ENCODE measurements at regions not wholly inside any gene's neighbourhood (a gene's known extent, or its start where the extent isn't known, plus 50 kb on each side); places are given as distances from the start of the nearest gene placed in this dataset.
A peak's percentile ranks its signal among the peaks of the same experiment; 100 is the strongest.

DNA sequence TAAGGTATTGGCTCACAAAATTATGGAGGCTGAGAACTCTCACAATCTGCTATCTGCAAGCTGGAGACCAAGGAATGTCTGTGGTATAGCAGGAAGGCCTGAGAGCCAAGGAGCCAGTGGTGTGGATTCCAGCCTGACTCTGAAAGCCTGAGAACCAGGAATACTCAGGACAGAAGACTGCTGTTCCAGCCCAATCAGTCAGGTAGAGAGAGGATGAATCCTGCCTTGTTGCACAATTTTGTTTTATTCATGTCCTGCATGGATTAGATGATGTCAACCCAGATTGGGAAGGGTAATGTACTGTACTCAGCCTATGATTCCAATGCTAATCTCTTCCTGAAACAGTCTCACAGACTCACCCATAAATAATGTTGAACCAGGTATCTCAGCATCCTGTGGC, 312.4 kb upstream of the KCNMB2 start:
- no peaks in the 10 kb centered on the region for H3K27me3 ChIP-seq
- no peak for DNase-seq
- no peaks in the 10 kb centered on the region for H3K36me3 ChIP-seq
- no peaks in the 10 kb centered on the region for H3K4me1 ChIP-seq
- no peak overlapping the region for H3K4me3 ChIP-seq
- H3K27ac ChIP-seq = no peak overlapping the region
- 0 out of 2 replicates have a peak, but pooled peaks cover 4% of the 10 kb centered on the region for H3K9me3 ChIP-seq (replicated peaks)

DNA sequence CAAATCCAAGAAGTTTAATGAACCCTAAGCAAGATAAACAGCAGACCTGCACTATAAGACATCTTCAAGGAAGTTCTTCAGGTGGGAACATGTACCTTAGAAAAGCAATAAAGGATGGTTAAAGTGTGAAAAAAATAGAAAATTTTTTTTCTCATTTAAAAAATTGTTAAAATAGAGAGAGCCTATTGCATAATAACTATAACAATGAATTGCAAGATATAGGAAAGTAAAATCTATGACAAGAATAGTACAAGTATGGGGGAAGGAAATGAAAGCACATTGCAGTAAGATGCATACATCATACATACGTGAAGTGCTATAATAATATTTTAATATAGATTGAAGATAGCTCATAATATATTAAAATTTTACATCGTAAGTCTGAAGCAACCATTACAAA, 310.1 kb upstream of the KCNMB2 start:
- Histone ChIP-seq H3K27me3 (no peaks in the 10 kb centered on the region), H3K4me3 (no peak overlapping the region), H3K27ac (no peak overlapping the region), H3K9me3 (replicated peaks) (no peaks in the 10 kb centered on the region), H3K4me1 (no peaks in the 10 kb centered on the region), H3K36me3 (no peaks in the 10 kb centered on the region)
- no peak for DNase-seq

- H3K27me3 ChIP-seq = no peaks in the 10 kb centered on the region
- no peak overlapping the region for H3K4me3 ChIP-seq
- no peak for DNase-seq
- no peak overlapping the region for H3K27ac ChIP-seq
- H3K4me1 ChIP-seq = 0 out of 2 replicates have a peak, but pooled peaks cover 3% of the 10 kb centered on the region
- H3K36me3 ChIP-seq = no peaks in the 10 kb centered on the region
- no peaks in the 10 kb centered on the region for H3K9me3 ChIP-seq (replicated peaks)
These were observed 304.6 kb upstream of the KCNMB2 start for GRCh38 chr3:178231645-178232044.

DNA sequence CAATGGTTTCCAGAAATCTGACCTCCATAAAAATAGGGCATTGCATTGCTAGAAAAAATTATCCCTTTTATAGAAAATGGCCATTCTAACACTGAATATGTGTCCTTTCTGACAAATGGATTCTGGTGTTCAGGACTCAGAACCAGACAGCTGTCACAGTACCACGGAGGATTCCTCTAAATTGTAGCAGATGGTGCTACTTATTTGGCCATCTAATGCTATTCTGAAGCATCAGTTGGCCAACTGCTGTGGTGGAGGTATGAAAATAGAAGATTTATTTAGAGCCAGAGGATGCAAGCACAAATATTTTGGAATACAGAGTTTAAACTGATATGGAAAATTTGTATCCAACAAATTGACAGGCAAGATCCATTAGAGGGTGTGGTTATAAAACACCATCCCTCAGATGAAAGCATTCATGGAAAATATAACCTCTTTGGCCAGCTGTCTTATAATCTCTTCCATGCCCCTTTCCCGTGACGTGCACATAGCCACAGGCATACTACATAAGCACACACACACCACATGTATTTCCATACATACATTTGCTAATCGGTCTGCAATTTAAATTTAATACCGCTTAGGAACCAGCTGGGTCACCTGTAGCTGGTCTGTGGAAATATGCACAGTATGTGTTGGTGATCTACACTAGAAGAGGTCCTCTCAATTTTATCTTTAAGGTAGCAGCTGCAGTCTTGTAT, 302.7 kb upstream of the KCNMB2 start:
- H3K4me3 ChIP-seq = no peak overlapping the region
- H3K4me1 ChIP-seq = 0 out of 2 replicates have a peak, but pooled peaks cover 3% of the 10 kb centered on the region
- H3K27me3 ChIP-seq = no peaks in the 10 kb centered on the region
- DNase-seq = peak; percentile 12 to 27
- no peaks in the 10 kb centered on the region for H3K9me3 ChIP-seq (replicated peaks)
- H3K27ac ChIP-seq = peak overlapping the region; percentile 29; the same call in 1 of the 2 replicates
- H3K36me3 ChIP-seq = no peaks in the 10 kb centered on the region

- H3K4me1 ChIP-seq = 0 out of 2 replicates have a peak, but pooled peaks cover 3% of the 10 kb centered on the region
- 0 out of 2 replicates have a peak, but pooled peaks cover 6% of the 10 kb centered on the region for H3K9me3 ChIP-seq (replicated peaks)
- no peak for DNase-seq
- H3K27me3 ChIP-seq = no peaks in the 10 kb centered on the region
- H3K36me3 ChIP-seq = no peaks in the 10 kb centered on the region
- H3K4me3 ChIP-seq = no peak overlapping the region
- no peak overlapping the region for H3K27ac ChIP-seq
These were observed 299.5 kb upstream of the KCNMB2 start for GRCh38 chr3:178236555-178237277.

- no peaks in the 10 kb centered on the region for H3K36me3 ChIP-seq
- DNase-seq = no peak
- H3K27ac ChIP-seq = no peak overlapping the region
These were observed 298.1 kb upstream of the KCNMB2 start for GRCh38 chr3:178238179-178238578.

GRCh38 chr3:178244733-178245709, 291.2 kb upstream of the KCNMB2 start:
- Histone ChIP-seq H3K27ac (no peak overlapping the region), H3K27me3 (no peaks in the 10 kb centered on the region), H3K9me3 (replicated peaks) (peaks cover 5% of the 10 kb centered on the region; the same call in 1 of the 2 replicates), H3K36me3 (no peaks in the 10 kb centered on the region), H3K4me3 (no peak overlapping the region), H3K4me1 (0 out of 2 replicates have a peak, but pooled peaks cover 7% of the 10 kb centered on the region)
- DNase-seq = peak in 1 of 2 experiments; percentile 14

More at GRCh38 chr3:178238179-178238578, 298.1 kb upstream of the KCNMB2 start:
- H3K27me3 ChIP-seq = no peaks in the 10 kb centered on the region
- H3K4me1 ChIP-seq = 0 out of 2 replicates have a peak, but pooled peaks cover 3% of the 10 kb centered on the region
- 0 out of 2 replicates have a peak, but pooled peaks cover 6% of the 10 kb centered on the region for H3K9me3 ChIP-seq (replicated peaks)
- no peak overlapping the region for H3K4me3 ChIP-seq

- Histone ChIP-seq H3K4me3 (no peak overlapping the region), H3K27ac (no peak overlapping the region), H3K36me3 (no peaks in the 10 kb centered on the region), H3K9me3 (replicated peaks) (peaks cover 5% of the 10 kb centered on the region; the same call in 1 of the 2 replicates), H3K4me1 (0 out of 2 replicates have a peak, but pooled peaks cover 7% of the 10 kb centered on the region), H3K27me3 (no peaks in the 10 kb centered on the region)
- DNase-seq = no peak
These were observed 290.2 kb upstream of the KCNMB2 start for GRCh38 chr3:178246004-178246403.

DNA sequence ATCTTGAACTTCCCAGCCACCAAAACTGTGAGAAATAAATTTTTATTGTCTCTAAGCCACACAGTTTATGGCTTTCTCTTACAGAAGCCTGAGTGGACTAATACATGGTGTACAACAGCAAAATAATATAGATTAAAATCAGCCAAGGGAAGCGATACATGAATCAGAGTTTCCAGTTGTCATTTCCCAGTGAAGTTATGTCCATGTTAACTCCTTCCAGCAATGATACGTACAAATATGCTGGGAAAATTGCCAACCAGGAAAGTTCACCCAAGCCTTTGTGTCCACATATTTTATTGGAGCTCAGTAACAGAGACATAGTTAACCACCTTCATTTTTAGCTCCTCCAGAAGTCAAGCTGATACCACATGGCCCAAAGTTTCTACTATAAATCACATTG, 280.9 kb upstream of the KCNMB2 start:
- Histone ChIP-seq H3K36me3 (no peaks in the 10 kb centered on the region), H3K27ac (no peak overlapping the region), H3K4me1 (no peaks in the 10 kb centered on the region; the same call in 1 of the 2 replicates), H3K9me3 (replicated peaks) (0 out of 2 replicates have a peak, but pooled peaks cover 4% of the 10 kb centered on the region), H3K27me3 (no peaks in the 10 kb centered on the region), H3K4me3 (no peak overlapping the region)
- DNase-seq = no peak

- Histone ChIP-seq H3K27me3 (no peaks in the 10 kb centered on the region), H3K27ac (no peak overlapping the region), H3K4me1 (no peaks in the 10 kb centered on the region; the same call in 1 of the 2 replicates), H3K4me3 (no peak overlapping the region), H3K9me3 (replicated peaks) (no peaks in the 10 kb centered on the region), H3K36me3 (no peaks in the 10 kb centered on the region)
- no peak for DNase-seq
These were observed 278.7 kb upstream of the KCNMB2 start for GRCh38 chr3:178257491-178257890.

DNA sequence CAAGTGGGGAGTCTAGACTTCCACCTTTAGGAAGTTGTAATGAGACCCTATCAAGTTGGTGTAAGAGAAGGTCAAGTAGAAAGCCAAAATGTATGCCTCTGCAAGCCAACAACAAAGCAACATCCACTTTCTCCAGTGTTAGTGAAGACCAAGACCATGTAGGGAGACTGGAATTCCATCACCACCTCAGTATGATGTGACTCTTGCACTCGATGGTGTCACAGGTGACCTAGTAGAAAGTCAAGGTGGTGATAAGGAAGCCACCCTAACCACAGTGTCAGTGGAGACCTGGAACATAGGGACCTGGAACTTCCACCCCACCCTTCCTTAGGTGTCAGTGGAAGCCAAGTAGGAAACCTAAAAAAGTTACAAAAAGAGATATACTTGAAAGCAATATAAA, 278.1 kb upstream of the KCNMB2 start:
- H3K36me3 ChIP-seq = no peaks in the 10 kb centered on the region
- no peak overlapping the region for H3K4me3 ChIP-seq
- no peaks in the 10 kb centered on the region for H3K27me3 ChIP-seq
- H3K9me3 ChIP-seq (replicated peaks) = no peaks in the 10 kb centered on the region
- no peak for DNase-seq
- no peak overlapping the region for H3K27ac ChIP-seq
- H3K4me1 ChIP-seq = no peaks in the 10 kb centered on the region; the same call in 1 of the 2 replicates

GRCh38 chr3:178259703-178260102, 276.5 kb upstream of the KCNMB2 start:
- H3K4me1 ChIP-seq = no peaks in the 10 kb centered on the region; the same call in 1 of the 2 replicates
- no peaks in the 10 kb centered on the region for H3K36me3 ChIP-seq
- no peak for DNase-seq

DNA sequence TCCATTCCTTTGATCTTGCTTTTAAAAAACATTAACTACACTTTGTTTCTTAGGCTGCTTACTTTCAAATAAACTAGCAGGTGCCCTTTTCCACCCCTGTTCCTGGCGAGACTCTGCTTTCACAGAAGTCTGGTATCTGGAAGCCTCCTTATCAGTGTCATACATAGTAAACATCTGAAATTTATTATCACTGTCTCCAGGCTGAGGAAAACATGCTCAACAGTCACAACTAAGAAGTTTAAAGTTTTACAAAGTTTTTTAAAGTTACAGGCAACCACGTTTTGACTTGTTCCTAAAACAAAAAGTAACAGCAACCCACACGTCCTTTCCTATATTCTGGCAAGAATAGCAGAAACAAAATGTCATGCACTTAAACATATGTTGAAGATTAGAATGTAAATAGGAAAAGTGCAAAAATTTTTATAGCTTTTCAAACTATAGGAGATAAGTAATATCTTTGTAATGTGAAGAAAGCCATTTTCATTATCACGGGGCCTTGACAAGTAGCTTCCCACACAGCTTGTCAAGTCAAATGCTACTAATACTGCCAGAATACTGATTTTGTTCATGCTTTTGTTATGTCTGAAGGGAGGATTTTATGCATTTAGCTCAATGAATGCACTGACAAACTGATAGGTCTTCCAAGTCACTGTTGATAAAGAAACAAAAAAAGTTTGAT, 275.2 kb upstream of the KCNMB2 start:
- no peak overlapping the region for H3K27ac ChIP-seq
- no peak overlapping the region for H3K4me3 ChIP-seq
- H3K4me1 ChIP-seq = no peaks in the 10 kb centered on the region; the same call in 1 of the 2 replicates
- no peaks in the 10 kb centered on the region for H3K36me3 ChIP-seq
- H3K9me3 ChIP-seq (replicated peaks) = no peaks in the 10 kb centered on the region
- no peak for DNase-seq
- no peaks in the 10 kb centered on the region for H3K27me3 ChIP-seq

More at GRCh38 chr3:178259703-178260102, 276.5 kb upstream of the KCNMB2 start:
- Histone ChIP-seq H3K27me3 (no peaks in the 10 kb centered on the region), H3K4me3 (no peak overlapping the region), H3K9me3 (replicated peaks) (no peaks in the 10 kb centered on the region), H3K27ac (no peak overlapping the region)
